CD4-positive, alpha-beta T cell treated with Interleukin-12 subunit alpha and Interleukin-12 subunit beta, for 1 hour (primary cell): ENCODE measurements at regions not wholly inside any gene's neighbourhood (a gene's known extent, or its start where the extent isn't known, plus 50 kb on each side); places are given as distances from the start of the nearest gene placed in this dataset.
"Not testable (repeated sequence)": the region's sequence is repeated elsewhere in the genome, so short reads cannot be mapped to it uniquely, and the experiment has no call there.

ENCODE experiments used
- DNase-seq: peaks from one replicate; pipeline ENCODE4 v3.0.0-alpha.2; 2020

- not testable (repeated sequence) for DNase-seq
Observed at GRCh38 chr10:109809954-109810353, 113.4 kb downstream of the XPNPEP1 start.

- not testable (repeated sequence) for DNase-seq
Observed at GRCh38 chr10:109801191-109801590, 122.1 kb downstream of the XPNPEP1 start.

- DNase-seq: no peak
Observed at GRCh38 chr10:109790647-109791046, 132.7 kb downstream of the XPNPEP1 start.

- no peak for DNase-seq
Observed at GRCh38 chr10:109784236-109784635, 139.1 kb downstream of the XPNPEP1 start.

- no peak for DNase-seq
Observed at GRCh38 chr10:109783286-109783685, 140.0 kb downstream of the XPNPEP1 start.

- DNase-seq: no peak
Observed at GRCh38 chr10:109780997-109781396, 142.3 kb downstream of the XPNPEP1 start.

- DNase-seq: no peak
Observed at GRCh38 chr10:109778993-109779392, 144.3 kb downstream of the XPNPEP1 start.

GRCh38 chr10:109774121-109774440 is 149.2 kb downstream of the XPNPEP1 start:
- DNase-seq: no peak

- no peak for DNase-seq
Observed at GRCh38 chr10:109773288-109774120, 149.8 kb downstream of the XPNPEP1 start.

GRCh38 chr10:109770663-109771062 is 152.6 kb downstream of the XPNPEP1 start:
- no peak for DNase-seq

GRCh38 chr10:109769966-109770365 is 153.3 kb downstream of the XPNPEP1 start:
- no peak for DNase-seq

GRCh38 chr10:109765838-109766237 is 157.5 kb downstream of the XPNPEP1 start:
- no peak for DNase-seq

GRCh38 chr10:109762555-109762954 is 160.8 kb downstream of the XPNPEP1 start:
- DNase-seq: no peak

- not testable (repeated sequence) for DNase-seq
Observed at GRCh38 chr10:109757670-109758069, 165.6 kb downstream of the XPNPEP1 start.

- DNase-seq: no peak
Observed at GRCh38 chr10:109746861-109747260, 176.4 kb downstream of the XPNPEP1 start.

- DNase-seq: no peak
Observed at GRCh38 chr10:109744020-109744419, 179.3 kb downstream of the XPNPEP1 start.

- DNase-seq: no peak
Observed at GRCh38 chr10:109743574-109743973, 179.7 kb downstream of the XPNPEP1 start.

- DNase-seq: no peak
Observed at GRCh38 chr10:109743146-109743545, 180.2 kb downstream of the XPNPEP1 start.

GRCh38 chr10:109741712-109742111 is 181.6 kb downstream of the XPNPEP1 start:
- no peak for DNase-seq

- DNase-seq: no peak
Observed at GRCh38 chr10:109740436-109740835, 182.9 kb downstream of the XPNPEP1 start.

- no peak for DNase-seq
Observed at GRCh38 chr10:109737626-109738025, 185.7 kb downstream of the XPNPEP1 start.

- DNase-seq: no peak
Observed at GRCh38 chr10:109737009-109737408, 186.3 kb downstream of the XPNPEP1 start.

- DNase-seq: no peak
Observed at GRCh38 chr10:109735776-109736175, 187.5 kb downstream of the XPNPEP1 start.

- DNase-seq: no peak
Observed at GRCh38 chr10:109732254-109732965, 190.9 kb downstream of the XPNPEP1 start.
